Liver (tissue), 8 donors: ENCODE measurements at regions not wholly inside any gene's neighbourhood (a gene's known extent, or its start where the extent isn't known, plus 50 kb on each side); places are given as distances from the start of the nearest gene placed in this dataset.

Experiments used
- DNase-seq: peaks from one replicate; pipeline ENCODE4 v3.0.0-alpha.2; 2017; ENCODE audit warnings: low spot score
- H3K27ac ChIP-seq, 2 donors: one replicate each; pipeline ENCODE4 v1.7.0; 2013; ENCODE audit warnings: inconsistent platforms in 2 of 2, low read length in 2 of 2, control low read depth in 1 of 2, low read depth in 1 of 2, mild to moderate bottlenecking in 1 of 2
- H3K27me3 ChIP-seq, 4 donors: one replicate each; pipeline versions ENCODE4 v1.6.1 to v1.7.0; 2013; ENCODE audit warnings: low read length in 3 of 4, inconsistent platforms in 1 of 4, mild to moderate bottlenecking in 1 of 4, moderate library complexity in 1 of 4; ENCODE audit not compliant: control insufficient read depth in 4 of 4, insufficient read depth in 4 of 4
- H3K36me3 ChIP-seq, 4 donors: one replicate each; pipeline versions ENCODE4 v1.6.1 to v1.7.0; 2013; ENCODE audit warnings: low read length in 3 of 4, mild to moderate bottlenecking in 3 of 4, low read depth in 1 of 4, moderate library complexity in 1 of 4; ENCODE audit not compliant: control insufficient read depth in 4 of 4, insufficient read depth in 3 of 4
- H3K4me1 ChIP-seq, 4 donors: one replicate each; pipeline versions ENCODE4 v1.6.1 to v1.7.0; 2013; ENCODE audit warnings: low read length in 3 of 4, mild to moderate bottlenecking in 3 of 4, moderate library complexity in 1 of 4; ENCODE audit not compliant: control insufficient read depth in 4 of 4, insufficient read depth in 4 of 4
- H3K4me3 ChIP-seq, 3 donors: one replicate each; pipeline versions ENCODE4 v1.6.1 to v1.7.0; 2013; ENCODE audit warnings: low read length in 3 of 3, control low read depth in 1 of 3, low read depth in 1 of 3, mild to moderate bottlenecking in 1 of 3
- H3K9ac ChIP-seq, 2 donors: one replicate each; pipeline ENCODE4 v1.7.0; 2013; ENCODE audit warnings: low read length in 2 of 2, mild to moderate bottlenecking in 2 of 2, moderate library complexity in 2 of 2, control low read depth in 1 of 2, low read depth in 1 of 2
- H3K9me3 ChIP-seq, 4 donors: one replicate each; pipeline versions ENCODE4 v1.6.1 to v1.7.0; 2013; ENCODE audit warnings: low read length in 3 of 4; ENCODE audit not compliant: control insufficient read depth in 4 of 4
- ATF3 ChIP-seq: IDR thresholded peaks from 2 replicates; pipeline ENCODE4 v1.6.1; 2016; ENCODE audit warnings: antibody characterized with exemption
- CTCF ChIP-seq: fragments of 150-350 bp; IDR thresholded peaks from 2 replicates; pipeline ENCODE4 v1.5.1; 2017; ENCODE audit warnings: improper control_type of control experiment, low read depth, low read length; ENCODE audit not compliant: missing input control
- FOXA1 ChIP-seq: IDR thresholded peaks from 2 replicates; pipeline ENCODE4 v1.6.1; 2016; ENCODE audit warnings: antibody characterized with exemption
- FOXA2 ChIP-seq: IDR thresholded peaks from 2 replicates; pipeline ENCODE4 v1.6.1; 2016; ENCODE audit warnings: antibody characterized with exemption
- GABPA ChIP-seq, 2 donors: IDR thresholded peaks in 1 of 2; conservative IDR thresholded peaks in 1 of 2; 2 replicates each; pipeline ENCODE4 v1.6.1; 2016; ENCODE audit warnings: antibody characterized with exemption in 2 of 2, mild to moderate bottlenecking in 1 of 2, moderate library complexity in 1 of 2
- HNF4A ChIP-seq, 2 donors: conservative IDR thresholded peaks; 2 replicates each; pipeline ENCODE4 v1.6.1; 2016; ENCODE audit warnings: antibody characterized with exemption in 2 of 2, mild to moderate bottlenecking in 2 of 2
- HNF4G ChIP-seq: IDR thresholded peaks from 2 replicates; pipeline ENCODE4 v1.6.1; 2016; ENCODE audit warnings: antibody characterized with exemption
- JUND ChIP-seq, 2 donors: IDR thresholded peaks; 2 replicates each; pipeline ENCODE4 v1.6.1; 2016; ENCODE audit warnings: antibody characterized with exemption in 2 of 2
- MAX ChIP-seq: IDR thresholded peaks from 2 replicates; pipeline ENCODE4 v1.6.1; 2016; ENCODE audit warnings: antibody characterized with exemption
- NR2F2 ChIP-seq: IDR thresholded peaks from 2 replicates; pipeline ENCODE4 v1.6.1; 2016; ENCODE audit warnings: antibody characterized with exemption
- TAF1 ChIP-seq: conservative IDR thresholded peaks from 2 replicates; pipeline ENCODE4 v1.6.1; 2016; ENCODE audit warnings: antibody characterized with exemption, mild to moderate bottlenecking
- YY1 ChIP-seq: IDR thresholded peaks from 2 replicates; pipeline ENCODE4 v1.6.1; 2016; ENCODE audit warnings: antibody characterized with exemption, mild to moderate bottlenecking
- WGBS: extraction: QIAGEN DNeasy Blood & Tissue Kit; methylation state at CpG from one replicate; pipeline ENCODE4 v1.1.7; 2013; 5-methylcytosine and 5-hydroxymethylcytosine counted together
- donor health status: healthy.
- donor health status: healthy.
- donor health status: healthy.
- donor health status: healthy.
- donor health status: healthy.

- Histone ChIP-seq H3K4me3 (no peak overlapping the region), H3K4me1 (no peaks in the 10 kb centered on the region), H3K36me3 (no peaks in the 10 kb centered on the region), H3K27ac (no peak overlapping the region), H3K9ac (no peak overlapping the region), H3K27me3 (no peaks in the 10 kb centered on the region), H3K9me3 (no peaks in the 10 kb centered on the region)
- 96% methylated on average over 1 of the region's 1 CpG for WGBS
- TF ChIP-seq MAX (no peak), FOXA1 (no peak), HNF4A (conservative IDR thresholded peaks at IDR 0.05) (peak in 1 of 2 donors; percentile 9), GABPA (IDR thresholded peaks at IDR 0.05 in 1 of 2, conservative IDR thresholded peaks at IDR 0.05 in 1 of 2) (no peak)
- DNase-seq = no peak
These were observed 113.9 kb downstream of the TMX1 start for GRCh38 chr14:51353901-51354300.

- H3K4me3 ChIP-seq = no peak overlapping the region
- no peaks in the 10 kb centered on the region for H3K9me3 ChIP-seq
- DNase-seq = no peak
- no peaks in the 10 kb centered on the region for H3K36me3 ChIP-seq
- H3K4me1 ChIP-seq = no peaks in the 10 kb centered on the region
- H3K9ac ChIP-seq = no peak overlapping the region
- H3K27ac ChIP-seq = no peak overlapping the region
- no peak for TF ChIP-seq ATF3
- TF ChIP-seq CTCF = no peak
- TF ChIP-seq FOXA1 = no peak
- no peak for TF ChIP-seq HNF4A (conservative IDR thresholded peaks at IDR 0.05)
- TF ChIP-seq FOXA2 = no peak
- no peak for TF ChIP-seq TAF1
- TF ChIP-seq NR2F2 = no peak
- no peak for TF ChIP-seq MAX
- no peak for TF ChIP-seq HNF4G
- no peak for TF ChIP-seq GABPA (IDR thresholded peaks at IDR 0.05 in 1 of 2, conservative IDR thresholded peaks at IDR 0.05 in 1 of 2)
- no peak for TF ChIP-seq JUND (IDR thresholded peaks at IDR 0.05)
- no peaks in the 10 kb centered on the region for H3K27me3 ChIP-seq
- WGBS = 95% methylated on average over 1 of the region's 1 CpG
These were observed 114.8 kb downstream of the TMX1 start for GRCh38 chr14:51354846-51355245.

DNA sequence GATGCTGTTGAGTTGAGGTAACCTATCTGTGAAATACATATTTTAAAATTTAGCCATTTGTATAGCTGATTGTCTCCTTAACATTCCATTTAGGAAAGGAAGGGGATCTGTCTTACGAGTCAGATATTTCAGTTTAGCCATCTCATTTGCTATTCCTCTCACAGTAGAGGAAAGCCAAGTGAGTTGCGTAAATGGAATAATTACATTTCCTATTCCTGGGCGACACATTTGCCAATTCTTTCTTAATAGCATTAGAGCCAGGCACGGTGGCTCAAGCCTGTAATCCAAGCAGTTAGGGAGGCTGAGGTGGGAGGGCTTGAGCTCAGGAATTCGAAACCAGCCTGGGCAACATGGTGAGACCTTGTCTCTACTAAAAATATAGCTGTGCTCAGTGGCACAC, 116.3 kb downstream of the TMX1 start:
- no peaks in the 10 kb centered on the region for H3K4me1 ChIP-seq
- H3K36me3 ChIP-seq = no peaks in the 10 kb centered on the region
- TF ChIP-seq CTCF (no peak), YY1 (no peak), NR2F2 (no peak), MAX (no peak)
- H3K4me3 ChIP-seq = no peak overlapping the region
- H3K9me3 ChIP-seq = no peaks in the 10 kb centered on the region
- 77% methylated on average over 5 of the region's 5 CpGs for WGBS
- no peak overlapping the region for H3K27ac ChIP-seq
- no peak for DNase-seq
- no peak overlapping the region for H3K9ac ChIP-seq
- H3K27me3 ChIP-seq = no peaks in the 10 kb centered on the region
